NB4 (cell line): ENCODE measurements at regions not wholly inside any gene's neighbourhood (a gene's known extent, or its start where the extent isn't known, plus 50 kb on each side); places are given as distances from the start of the nearest gene placed in this dataset.

Experiments used
- POLR2A ChIP-seq: IDR thresholded peaks from 2 replicates; pipeline ENCODE4 v1.6.1; 2011; ENCODE audit warnings: mild to moderate bottlenecking; ENCODE audit not compliant: insufficient read length; ENCODE audit errors: extremely low read depth
- TF ChIP-seq, protein P1 (sequence below): IDR thresholded peaks from one replicate; pipeline ENCODE4 v1.5.1; 2012; ENCODE audit warnings: low read depth, low read length
- TF ChIP-seq, protein P2 (sequence below): IDR thresholded peaks from 2 replicates; pipeline ENCODE4 v1.6.1; 2011; ENCODE audit warnings: low read depth, low read length

DNA sequence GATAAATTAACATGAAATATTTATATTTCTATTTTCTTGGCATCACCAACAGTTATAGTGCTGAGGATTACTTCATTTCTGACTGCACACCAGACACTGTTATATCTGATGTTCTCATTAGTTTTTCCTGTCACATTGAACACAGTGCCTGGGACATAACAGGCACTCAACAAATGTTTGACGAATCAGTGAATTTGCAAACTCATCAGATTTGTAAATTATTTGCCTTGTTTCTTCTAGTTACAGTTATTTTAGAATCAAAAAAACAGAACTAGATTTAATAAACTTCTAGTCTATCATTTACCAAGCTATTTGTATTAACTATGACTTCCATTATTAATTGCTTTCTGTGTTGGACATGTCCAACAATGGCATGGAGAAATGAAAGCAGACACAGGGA, 483.3 kb downstream of the KLHL13 start:
- TF ChIP-seq, protein P1, sequence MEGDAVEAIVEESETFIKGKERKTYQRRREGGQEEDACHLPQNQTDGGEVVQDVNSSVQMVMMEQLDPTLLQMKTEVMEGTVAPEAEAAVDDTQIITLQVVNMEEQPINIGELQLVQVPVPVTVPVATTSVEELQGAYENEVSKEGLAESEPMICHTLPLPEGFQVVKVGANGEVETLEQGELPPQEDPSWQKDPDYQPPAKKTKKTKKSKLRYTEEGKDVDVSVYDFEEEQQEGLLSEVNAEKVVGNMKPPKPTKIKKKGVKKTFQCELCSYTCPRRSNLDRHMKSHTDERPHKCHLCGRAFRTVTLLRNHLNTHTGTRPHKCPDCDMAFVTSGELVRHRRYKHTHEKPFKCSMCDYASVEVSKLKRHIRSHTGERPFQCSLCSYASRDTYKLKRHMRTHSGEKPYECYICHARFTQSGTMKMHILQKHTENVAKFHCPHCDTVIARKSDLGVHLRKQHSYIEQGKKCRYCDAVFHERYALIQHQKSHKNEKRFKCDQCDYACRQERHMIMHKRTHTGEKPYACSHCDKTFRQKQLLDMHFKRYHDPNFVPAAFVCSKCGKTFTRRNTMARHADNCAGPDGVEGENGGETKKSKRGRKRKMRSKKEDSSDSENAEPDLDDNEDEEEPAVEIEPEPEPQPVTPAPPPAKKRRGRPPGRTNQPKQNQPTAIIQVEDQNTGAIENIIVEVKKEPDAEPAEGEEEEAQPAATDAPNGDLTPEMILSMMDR, result no peak
- TF ChIP-seq, protein P2, sequence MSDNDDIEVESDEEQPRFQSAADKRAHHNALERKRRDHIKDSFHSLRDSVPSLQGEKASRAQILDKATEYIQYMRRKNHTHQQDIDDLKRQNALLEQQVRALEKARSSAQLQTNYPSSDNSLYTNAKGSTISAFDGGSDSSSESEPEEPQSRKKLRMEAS, result no peak
- no peak for TF ChIP-seq POLR2A
